Stimulated activated CD4-positive, alpha-beta T cell treated with anti-CD3 and anti-CD28 coated beads, TNF-alpha, amount 100 ng/mL, for 1 hour (primary cell): ENCODE measurements at regions not wholly inside any gene's neighbourhood (a gene's known extent, or its start where the extent isn't known, plus 50 kb on each side); places are given as distances from the start of the nearest gene placed in this dataset.

ENCODE experiments used
- DNase-seq, 3 donors: peaks; one replicate each; pipeline ENCODE4 v3.0.0-alpha.2; 2020; ENCODE audit warnings: low read depth in 3 of 3, low spot score in 1 of 3

GRCh38 chr2:220310451-220310861 lies 683.0 kb downstream of the SLC4A3 start:
- no peak for DNase-seq

GRCh38 chr2:220315098-220315823 lies 687.8 kb downstream of the SLC4A3 start:
- no peak for DNase-seq

- DNase-seq = no peak
Measured at GRCh38 chr2:220318037-220318436, 690.6 kb downstream of the SLC4A3 start.

GRCh38 chr2:220318508-220318907 lies 691.1 kb downstream of the SLC4A3 start:
- no peak for DNase-seq

- DNase-seq = no peak
Measured at GRCh38 chr2:220320326-220320725, 692.9 kb downstream of the SLC4A3 start.

GRCh38 chr2:220332886-220333285 lies 705.5 kb downstream of the SLC4A3 start:
- no peak for DNase-seq

- no peak for DNase-seq
Measured at GRCh38 chr2:220334210-220334609, 706.8 kb downstream of the SLC4A3 start.

GRCh38 chr2:220334871-220335590 lies 707.6 kb downstream of the SLC4A3 start:
- DNase-seq = no peak

GRCh38 chr2:220335591-220335915 lies 708.1 kb downstream of the SLC4A3 start:
- DNase-seq = no peak

GRCh38 chr2:220336771-220337170 lies 709.3 kb downstream of the SLC4A3 start:
- no peak for DNase-seq

GRCh38 chr2:220337611-220338440 lies 710.4 kb downstream of the SLC4A3 start:
- no peak for DNase-seq

- DNase-seq = no peak
Measured at GRCh38 chr2:220341014-220341413, 713.6 kb downstream of the SLC4A3 start.

GRCh38 chr2:220346919-220347318 lies 719.5 kb downstream of the SLC4A3 start:
- no peak for DNase-seq

- DNase-seq = no peak
Measured at GRCh38 chr2:220347626-220348025, 720.2 kb downstream of the SLC4A3 start.

GRCh38 chr2:220348206-220348605 lies 720.8 kb downstream of the SLC4A3 start:
- no peak for DNase-seq

- DNase-seq = no peak
Measured at GRCh38 chr2:220353897-220354296, 726.5 kb downstream of the SLC4A3 start.

- no peak for DNase-seq
Measured at GRCh38 chr2:220356076-220356475, 728.6 kb downstream of the SLC4A3 start.

GRCh38 chr2:220365023-220365422 lies 737.6 kb downstream of the SLC4A3 start:
- no peak for DNase-seq

GRCh38 chr2:220366765-220367164 lies 739.3 kb downstream of the SLC4A3 start:
- DNase-seq = no peak

GRCh38 chr2:220370764-220371163 lies 743.3 kb downstream of the SLC4A3 start:
- DNase-seq = no peak

GRCh38 chr2:220371211-220371610 lies 743.8 kb downstream of the SLC4A3 start:
- no peak for DNase-seq

GRCh38 chr2:220373878-220374277 lies 746.4 kb downstream of the SLC4A3 start:
- DNase-seq = no peak
